ENCODE measurements at regions not wholly inside any gene's neighbourhood (a gene's known extent, or its start where the extent isn't known, plus 50 kb on each side); places are given as distances from the start of the nearest gene placed in this dataset.
"Not testable (repeated sequence)": the region's sequence is repeated elsewhere in the genome, so short reads cannot be mapped to it uniquely, and the experiment has no call there.

DNA sequence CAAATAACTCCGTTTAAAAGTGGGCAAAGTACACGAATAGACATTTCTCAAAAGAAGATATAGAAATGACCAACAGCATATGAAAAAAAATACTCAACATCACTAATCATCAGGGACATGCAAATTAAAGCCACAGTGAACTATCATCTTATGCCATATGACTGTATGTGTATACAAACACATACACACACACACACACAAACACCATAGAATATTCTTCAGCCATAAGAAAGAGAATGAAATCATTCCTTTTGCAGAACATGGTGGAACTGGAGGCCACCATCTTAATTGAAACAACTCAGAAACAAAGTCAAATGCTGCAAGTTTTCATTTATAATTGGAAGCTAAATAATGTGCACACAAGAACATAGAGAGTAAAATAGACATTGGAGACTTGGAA lies 1019.4 kb downstream of the KCNMA1 start:
- H3K4me1 ChIP-seq (ENCODE audit: control insufficient read depth in 2 of 2, insufficient read depth in 2 of 2, low read length in 2 of 2): no peaks in the 10 kb centered on the region
- H3K36me3 ChIP-seq (replicated peaks in 1 of 2; ENCODE audit: control extremely low read depth in 1 of 2, control insufficient read depth in 1 of 2, extremely low read depth in 1 of 2, insufficient read depth in 2 of 2, low read length in 1 of 2): no peaks in the 10 kb centered on the region
- no peaks in the 10 kb centered on the region for H4K20me1 ChIP-seq (ENCODE audit: control insufficient read depth, insufficient read depth, low read length, poor library complexity, severe bottlenecking)
- CTCF ChIA-PET: no interaction called here
- TF ChIP-seq, protein P1, sequence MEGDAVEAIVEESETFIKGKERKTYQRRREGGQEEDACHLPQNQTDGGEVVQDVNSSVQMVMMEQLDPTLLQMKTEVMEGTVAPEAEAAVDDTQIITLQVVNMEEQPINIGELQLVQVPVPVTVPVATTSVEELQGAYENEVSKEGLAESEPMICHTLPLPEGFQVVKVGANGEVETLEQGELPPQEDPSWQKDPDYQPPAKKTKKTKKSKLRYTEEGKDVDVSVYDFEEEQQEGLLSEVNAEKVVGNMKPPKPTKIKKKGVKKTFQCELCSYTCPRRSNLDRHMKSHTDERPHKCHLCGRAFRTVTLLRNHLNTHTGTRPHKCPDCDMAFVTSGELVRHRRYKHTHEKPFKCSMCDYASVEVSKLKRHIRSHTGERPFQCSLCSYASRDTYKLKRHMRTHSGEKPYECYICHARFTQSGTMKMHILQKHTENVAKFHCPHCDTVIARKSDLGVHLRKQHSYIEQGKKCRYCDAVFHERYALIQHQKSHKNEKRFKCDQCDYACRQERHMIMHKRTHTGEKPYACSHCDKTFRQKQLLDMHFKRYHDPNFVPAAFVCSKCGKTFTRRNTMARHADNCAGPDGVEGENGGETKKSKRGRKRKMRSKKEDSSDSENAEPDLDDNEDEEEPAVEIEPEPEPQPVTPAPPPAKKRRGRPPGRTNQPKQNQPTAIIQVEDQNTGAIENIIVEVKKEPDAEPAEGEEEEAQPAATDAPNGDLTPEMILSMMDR (IDR thresholded peaks at IDR 0.05): no peak
- no peak for TF ChIP-seq EZH2 (IDR thresholded peaks at IDR 0.05; ENCODE audit: borderline replicate concordance, insufficient read depth, low read depth, low read length, poor library complexity, severe bottlenecking)
- no peak overlapping the region for H3K9ac ChIP-seq (ENCODE audit: low read length)
- H3K4me3 ChIP-seq (ENCODE audit: control extremely low read depth in 1 of 5, extremely low read depth in 1 of 5, insufficient read depth in 1 of 5, low read depth in 2 of 5, low read length in 4 of 5): no peak overlapping the region
- Mint-ChIP-seq H3K27ac (no peak overlapping the region), H3K27me3 (no peaks in the 10 kb centered on the region), H3K9me3 (ENCODE audit: insufficient read depth) (peaks cover 11% of the 10 kb centered on the region), H3K4me3 (no peak overlapping the region), H3K4me1 (no peaks in the 10 kb centered on the region)
- 73% methylated on average over 2 of the region's 2 CpGs for WGBS (ENCODE audit: insufficient coverage)
- H3K27ac ChIP-seq (ENCODE audit: low read length in 2 of 2): no peak overlapping the region
- no peak overlapping the region for H3K4me2 ChIP-seq (replicated peaks; ENCODE audit: low read depth, low read length, poor library complexity, severe bottlenecking)
- ATAC-seq (ENCODE audit: low read depth) (no peak), DNase-seq (no peak)
- no peak overlapping the region for H2AFZ ChIP-seq (ENCODE audit: insufficient read depth, low read depth, low read length, poor library complexity, severe bottlenecking)
- H3K9me3 ChIP-seq (ENCODE audit: control extremely low read depth in 1 of 3, control insufficient read depth in 2 of 3, insufficient read depth in 1 of 3, low read length in 2 of 3): peaks cover 0 to 3% (median 2%) of the 10 kb centered on the region in 3 donors
- intact Hi-C loops (cut with micrococcal nuclease): no loop called here
- H3K79me2 ChIP-seq (ENCODE audit: control insufficient read depth, insufficient read depth, low read length): no peaks in the 10 kb centered on the region
- H3K27me3 ChIP-seq (replicated peaks in 1 of 4; ENCODE audit: control extremely low read depth in 1 of 4, control insufficient read depth in 3 of 4, insufficient read depth in 4 of 4, low read length in 3 of 4): no peaks in the 10 kb centered on the region
- POLR2A ChIA-PET: no interaction called here

DNA sequence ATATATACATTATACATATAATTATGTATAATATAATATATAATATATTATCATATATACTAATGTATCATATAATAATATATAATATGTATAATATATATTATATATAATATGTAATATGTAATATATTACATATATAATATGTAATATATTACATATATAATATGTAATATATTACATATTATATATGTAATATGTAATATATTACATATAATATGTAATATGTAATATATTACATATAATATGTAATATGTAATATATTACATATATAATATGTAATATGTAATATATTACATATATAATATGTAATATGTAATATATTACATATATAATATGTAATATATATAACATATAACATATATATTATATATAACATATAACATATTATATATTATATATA lies 1020.9 kb downstream of the KCNMA1 start:
- H3K4me3 ChIP-seq (ENCODE audit: control extremely low read depth in 1 of 5, extremely low read depth in 1 of 5, insufficient read depth in 1 of 5, low read depth in 2 of 5, low read length in 4 of 5); CTCF ChIA-PET; H3K4me1 Mint-ChIP-seq; ATAC-seq (ENCODE audit: low read depth); H3K4me3 Mint-ChIP-seq; H3K4me2 ChIP-seq (replicated peaks; ENCODE audit: low read depth, low read length, poor library complexity, severe bottlenecking); H3K4me1 ChIP-seq (ENCODE audit: control insufficient read depth in 2 of 2, insufficient read depth in 2 of 2, low read length in 2 of 2); H3K9ac ChIP-seq (ENCODE audit: low read length); H3K27me3 ChIP-seq (replicated peaks in 1 of 4; ENCODE audit: control extremely low read depth in 1 of 4, control insufficient read depth in 3 of 4, insufficient read depth in 4 of 4, low read length in 3 of 4); H4K20me1 ChIP-seq (ENCODE audit: control insufficient read depth, insufficient read depth, low read length, poor library complexity, severe bottlenecking); H3K9me3 ChIP-seq (ENCODE audit: control extremely low read depth in 1 of 3, control insufficient read depth in 2 of 3, insufficient read depth in 1 of 3, low read length in 2 of 3); H3K36me3 ChIP-seq (replicated peaks in 1 of 2; ENCODE audit: control extremely low read depth in 1 of 2, control insufficient read depth in 1 of 2, extremely low read depth in 1 of 2, insufficient read depth in 2 of 2, low read length in 1 of 2); H3K27ac Mint-ChIP-seq; H2AFZ ChIP-seq (ENCODE audit: insufficient read depth, low read depth, low read length, poor library complexity, severe bottlenecking); H3K27me3 Mint-ChIP-seq; POLR2A ChIA-PET; DNase-seq; H3K79me2 ChIP-seq (ENCODE audit: control insufficient read depth, insufficient read depth, low read length); intact Hi-C loops (cut with micrococcal nuclease); H3K27ac ChIP-seq (ENCODE audit: low read length in 2 of 2): not testable (repeated sequence)
- H3K9me3 Mint-ChIP-seq (ENCODE audit: insufficient read depth): peaks cover 11% of the 10 kb centered on the region

All from B cell (primary cell).